H9 (cell line): ENCODE measurements at regions not wholly inside any gene's neighbourhood (a gene's known extent, or its start where the extent isn't known, plus 50 kb on each side); places are given as distances from the start of the nearest gene placed in this dataset.

ENCODE experiments used
- DNase-seq: peaks from one replicate; pipeline ENCODE4 v3.0.0-alpha.2; 2017
- H2AFZ ChIP-seq: one replicate; pipeline ENCODE4 v1.6.1; 2013; ENCODE audit warnings: mild to moderate bottlenecking, low read length, control low read depth, moderate library complexity
- H2AK5ac ChIP-seq: 2 replicates; pipeline ENCODE4 v1.6.1; 2013; ENCODE audit warnings: low read length, control low read depth, mixed read lengths; ENCODE audit not compliant: insufficient read length
- H2BK120ac ChIP-seq: one replicate; pipeline ENCODE4 v1.6.1; 2013; ENCODE audit warnings: low read depth, mild to moderate bottlenecking, low read length, control low read depth, inconsistent platforms; ENCODE audit not compliant: poor library complexity, severe bottlenecking
- H2BK12ac ChIP-seq: 2 replicates; pipeline ENCODE4 v1.6.1; 2013; ENCODE audit warnings: low read length, control low read depth, mixed read lengths, low read depth; ENCODE audit not compliant: insufficient read length
- H2BK15ac ChIP-seq: 2 replicates; pipeline ENCODE4 v1.6.1; 2013; ENCODE audit warnings: low read depth, low read length, control low read depth
- H2BK20ac ChIP-seq: one replicate; pipeline ENCODE4 v1.6.1; 2013; ENCODE audit warnings: low read depth, mild to moderate bottlenecking, low read length, control low read depth, inconsistent platforms; ENCODE audit not compliant: poor library complexity, severe bottlenecking
- H2BK5ac ChIP-seq: 2 replicates; pipeline ENCODE4 v1.6.1; 2013; ENCODE audit warnings: low read length, control low read depth, mixed read lengths; ENCODE audit not compliant: insufficient read length
- H3K14ac ChIP-seq: 2 replicates; pipeline ENCODE4 v1.6.1; 2013; ENCODE audit warnings: low read length, control low read depth; ENCODE audit not compliant: insufficient read depth
- H3K18ac ChIP-seq: 2 replicates; pipeline ENCODE4 v1.6.1; 2013; ENCODE audit warnings: low read depth, mild to moderate bottlenecking, mixed read lengths, low read length, control low read depth; ENCODE audit not compliant: insufficient read length
- H3K23ac ChIP-seq: 2 replicates; pipeline ENCODE4 v1.6.1; 2013; ENCODE audit warnings: low read length, control low read depth, mixed read lengths, low read depth; ENCODE audit not compliant: insufficient read length
- H3K23me2 ChIP-seq: 2 replicates; pipeline ENCODE4 v1.6.1; 2013; ENCODE audit warnings: low read depth, mild to moderate bottlenecking, mixed read lengths, low read length, control low read depth; ENCODE audit not compliant: insufficient read length, poor library complexity, severe bottlenecking
- H3K27ac ChIP-seq: 2 replicates; pipeline ENCODE4 v1.5.1; 2013; ENCODE audit warnings: low read length, control low read depth, mixed read lengths, low read depth; ENCODE audit not compliant: insufficient read length
- H3K27me3 ChIP-seq: 2 replicates; pipeline ENCODE4 v1.6.1; 2013; ENCODE audit warnings: low read length, control low read depth, inconsistent platforms; ENCODE audit not compliant: insufficient read depth
- H3K4ac ChIP-seq: 2 replicates; pipeline ENCODE4 v1.6.1; 2013; ENCODE audit warnings: low read depth, mild to moderate bottlenecking, control low read depth, inconsistent platforms, low read length, moderate library complexity
- H3K4me1 ChIP-seq: 2 replicates; pipeline ENCODE4 v1.6.1; 2013; ENCODE audit warnings: low read length, control low read depth, inconsistent platforms; ENCODE audit not compliant: insufficient read depth
- H3K4me2 ChIP-seq: 2 replicates; pipeline ENCODE4 v1.6.1; 2013; ENCODE audit warnings: low read length, control low read depth, mixed read lengths; ENCODE audit not compliant: insufficient read length, insufficient read depth
- H3K56ac ChIP-seq: 2 replicates; pipeline ENCODE4 v1.6.1; 2013; ENCODE audit warnings: low read depth, mild to moderate bottlenecking, mixed read lengths, low read length, control low read depth; ENCODE audit not compliant: insufficient read length
- H3K79me1 ChIP-seq: 2 replicates; pipeline ENCODE4 v1.6.1; 2013; ENCODE audit warnings: low read depth, mild to moderate bottlenecking, moderate library complexity, low read length, control low read depth, inconsistent platforms; ENCODE audit not compliant: insufficient read depth, poor library complexity, severe bottlenecking
- H3K79me2 ChIP-seq: 2 replicates; pipeline ENCODE4 v1.6.1; 2013; ENCODE audit warnings: low read length, control low read depth, inconsistent platforms; ENCODE audit not compliant: insufficient read depth
- H3K9ac ChIP-seq: 2 replicates; pipeline ENCODE4 v1.6.1; 2013; ENCODE audit warnings: low read length, control low read depth, mixed read lengths; ENCODE audit not compliant: insufficient read length; ENCODE audit errors: extremely low read depth
- H3K9me3 ChIP-seq: one replicate; pipeline ENCODE4 v1.6.1; 2013; ENCODE audit warnings: low read depth, low read length, inconsistent platforms; ENCODE audit not compliant: control insufficient read depth
- H3T11ph ChIP-seq: one replicate; pipeline ENCODE4 v1.6.1; 2013; ENCODE audit warnings: mild to moderate bottlenecking, low read length, control low read depth, inconsistent platforms
- H4K20me1 ChIP-seq: one replicate; pipeline ENCODE4 v1.6.1; 2013; ENCODE audit not compliant: control insufficient read depth, insufficient read length, insufficient read depth
- H4K5ac ChIP-seq: 2 replicates; pipeline ENCODE4 v1.6.1; 2013; ENCODE audit warnings: low read depth, mild to moderate bottlenecking, mixed read lengths, low read length, control low read depth; ENCODE audit not compliant: insufficient read length
- H4K8ac ChIP-seq: replicated peaks from 2 replicates; pipeline ENCODE4 v1.6.1; 2013; ENCODE audit warnings: low read length, control low read depth, mixed read lengths, low read depth; ENCODE audit not compliant: insufficient read length
- H4K91ac ChIP-seq: 2 replicates; pipeline ENCODE4 v1.6.1; 2013; ENCODE audit warnings: low read depth, mild to moderate bottlenecking, moderate library complexity, mixed read lengths, low read length, control low read depth; ENCODE audit not compliant: insufficient read length
- H3K27ac Mint-ChIP-seq, 3 experiments: 2 replicates in 2 of 3; 3 replicates in 1 of 3; pipeline ENCODE4 v1.8.0; 2020 to 2021; ENCODE audit warnings: mixed read lengths in 3 of 3, mild to moderate bottlenecking in 1 of 3, moderate library complexity in 1 of 3
- H3K27me3 Mint-ChIP-seq: 2 replicates; pipeline ENCODE4 v1.8.0; 2021; ENCODE audit warnings: low read depth, mild to moderate bottlenecking, moderate library complexity, mixed read lengths
- H3K36me3 Mint-ChIP-seq, 3 experiments: 2 replicates in 2 of 3; 3 replicates in 1 of 3; pipeline ENCODE4 v1.8.0; 2020 to 2021; ENCODE audit warnings: low read depth in 3 of 3, mixed read lengths in 3 of 3; ENCODE audit not compliant: insufficient read depth in 1 of 3
- H3K4me1 Mint-ChIP-seq, 2 experiments: 2 replicates each; pipeline ENCODE4 v1.8.0; 2020; ENCODE audit warnings: mixed read lengths in 2 of 2
- H3K4me3 Mint-ChIP-seq, 2 experiments: 2 replicates in 1 of 2; 3 replicates in 1 of 2; pipeline ENCODE4 v1.8.0; 2020 to 2021; ENCODE audit warnings: mild to moderate bottlenecking in 2 of 2, mixed read lengths in 2 of 2, moderate library complexity in 1 of 2
- H3K9me3 Mint-ChIP-seq, 2 experiments: 2 replicates in 1 of 2; 3 replicates in 1 of 2; pipeline ENCODE4 v1.8.0; 2020; ENCODE audit warnings: mild to moderate bottlenecking in 2 of 2, mixed read lengths in 2 of 2, moderate library complexity in 1 of 2
- TF ChIP-seq, protein P1 (sequence below): fragments of 200-600 bp; sonication (generic); conservative IDR thresholded peaks from 3 replicates; pipeline ENCODE4 v1.8.0; 2021; ENCODE audit warnings: antibody characterized with exemption, mild to moderate bottlenecking

- H2BK15ac ChIP-seq: no peak overlapping the region
- H3K9me3 ChIP-seq: no peaks in the 10 kb centered on the region
- no peak overlapping the region for H3K18ac ChIP-seq
- H4K5ac ChIP-seq: no peak overlapping the region
- no peaks in the 10 kb centered on the region for H3K27me3 ChIP-seq
- no peak for DNase-seq
- no peak overlapping the region for H3K4ac ChIP-seq
- H2BK5ac ChIP-seq: no peak overlapping the region
- no peaks in the 10 kb centered on the region for H3K36me3 Mint-ChIP-seq
- H4K20me1 ChIP-seq: no peaks in the 10 kb centered on the region
- no peak overlapping the region for H2BK20ac ChIP-seq
- no peak overlapping the region for H3K56ac ChIP-seq
- H3K79me2 ChIP-seq: no peaks in the 10 kb centered on the region
- H3K27ac ChIP-seq: no peak overlapping the region
- no peak overlapping the region for H3K23ac ChIP-seq
- H3K27me3 Mint-ChIP-seq: no peaks in the 10 kb centered on the region
- H2BK120ac ChIP-seq: no peak overlapping the region
- no peaks in the 10 kb centered on the region for H3K79me1 ChIP-seq
- no peak overlapping the region for H4K8ac ChIP-seq
- no peak overlapping the region for H4K91ac ChIP-seq
- H3K14ac ChIP-seq: no peak overlapping the region
- peaks cover 0 to 6% of the 10 kb centered on the region in 2 experiments; a peak in 3 of 4 replicates for H3K4me1 Mint-ChIP-seq
- no peak overlapping the region for H3K27ac Mint-ChIP-seq
- no peak overlapping the region for H2BK12ac ChIP-seq
- no peak overlapping the region for H3K4me2 ChIP-seq
- TF ChIP-seq, protein P1, sequence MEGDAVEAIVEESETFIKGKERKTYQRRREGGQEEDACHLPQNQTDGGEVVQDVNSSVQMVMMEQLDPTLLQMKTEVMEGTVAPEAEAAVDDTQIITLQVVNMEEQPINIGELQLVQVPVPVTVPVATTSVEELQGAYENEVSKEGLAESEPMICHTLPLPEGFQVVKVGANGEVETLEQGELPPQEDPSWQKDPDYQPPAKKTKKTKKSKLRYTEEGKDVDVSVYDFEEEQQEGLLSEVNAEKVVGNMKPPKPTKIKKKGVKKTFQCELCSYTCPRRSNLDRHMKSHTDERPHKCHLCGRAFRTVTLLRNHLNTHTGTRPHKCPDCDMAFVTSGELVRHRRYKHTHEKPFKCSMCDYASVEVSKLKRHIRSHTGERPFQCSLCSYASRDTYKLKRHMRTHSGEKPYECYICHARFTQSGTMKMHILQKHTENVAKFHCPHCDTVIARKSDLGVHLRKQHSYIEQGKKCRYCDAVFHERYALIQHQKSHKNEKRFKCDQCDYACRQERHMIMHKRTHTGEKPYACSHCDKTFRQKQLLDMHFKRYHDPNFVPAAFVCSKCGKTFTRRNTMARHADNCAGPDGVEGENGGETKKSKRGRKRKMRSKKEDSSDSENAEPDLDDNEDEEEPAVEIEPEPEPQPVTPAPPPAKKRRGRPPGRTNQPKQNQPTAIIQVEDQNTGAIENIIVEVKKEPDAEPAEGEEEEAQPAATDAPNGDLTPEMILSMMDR: no peak
- no peak overlapping the region for H2AK5ac ChIP-seq
- H2AFZ ChIP-seq: no peak overlapping the region
- H3K4me1 ChIP-seq: no peaks in the 10 kb centered on the region
- H3K9ac ChIP-seq: no peak overlapping the region
- no peak overlapping the region for H3T11ph ChIP-seq
- no peaks in the 10 kb centered on the region for H3K23me2 ChIP-seq
- H3K9me3 Mint-ChIP-seq: no peaks in the 10 kb centered on the region
- H3K4me3 Mint-ChIP-seq: no peak overlapping the region
Measured at GRCh38 chr5:120927950-120928530, 463.9 kb downstream of the PRR16 start.
